Neural cell (in vitro differentiated cells): ENCODE measurements at regions not wholly inside any gene's neighbourhood (a gene's known extent, or its start where the extent isn't known, plus 50 kb on each side); places are given as distances from the start of the nearest gene placed in this dataset.

Experiments used
- H2AFZ ChIP-seq: fragments of 200-600, 300-800 bp; sonication (generic), shearing (Covaris generic); 2 replicates; pipeline ENCODE4 v1.6.0; 2014; ENCODE audit warnings: low read depth, mild to moderate bottlenecking, antibody characterized with exemption, low read length, moderate library complexity
- H3F3A ChIP-seq: fragments of 200-600 bp; shearing (Covaris generic); 2 replicates; pipeline ENCODE4 v1.6.1; 2016; ENCODE audit warnings: mild to moderate bottlenecking, moderate library complexity, mixed read lengths, antibody characterized with exemption, low read length; ENCODE audit not compliant: insufficient read depth, poor library complexity, severe bottlenecking
- H3K27ac ChIP-seq: fragments of 200-600, 300-800 bp; sonication (generic), shearing (Covaris generic); 2 replicates; pipeline ENCODE4 v1.5.1; 2014; ENCODE audit warnings: mild to moderate bottlenecking, low read length, moderate library complexity
- H3K27me3 ChIP-seq: fragments of 300-800, 200-600 bp; sonication (generic), shearing (Covaris generic); 2 replicates; pipeline ENCODE4 v1.6.0; 2014; ENCODE audit warnings: mild to moderate bottlenecking, low read depth, low read length, moderate library complexity; ENCODE audit not compliant: insufficient read depth
- H3K36me3 ChIP-seq: fragments of 300-800, 200-600 bp; sonication (generic), shearing (Covaris generic); 2 replicates; pipeline ENCODE4 v1.5.1; 2014; ENCODE audit warnings: mild to moderate bottlenecking, antibody characterized with exemption, low read length, moderate library complexity; ENCODE audit not compliant: insufficient read depth
- H3K4me2 ChIP-seq: fragments of 300-800, 200-600 bp; sonication (generic), shearing (Covaris generic); 2 replicates; pipeline ENCODE4 v1.6.0; 2014; ENCODE audit warnings: mild to moderate bottlenecking, low read length
- H3K4me3 ChIP-seq: fragments of 300-800, 200-600 bp; sonication (generic), shearing (Covaris generic); 2 replicates; pipeline ENCODE4 v1.5.1; 2014; ENCODE audit warnings: mild to moderate bottlenecking, low read length, moderate library complexity
- H3K79me2 ChIP-seq: fragments of 200-600 bp; shearing (Covaris generic); replicated peaks from 2 replicates; pipeline ENCODE4 v1.6.0; 2014; ENCODE audit warnings: mild to moderate bottlenecking, low read length, moderate library complexity; ENCODE audit not compliant: insufficient read depth
- H3K9ac ChIP-seq: fragments of 300-800, 200-600 bp; sonication (generic), shearing (Covaris generic); 2 replicates; pipeline ENCODE4 v1.6.1; 2016; ENCODE audit warnings: mild to moderate bottlenecking, low read length, mixed read lengths
- H3K9me2 ChIP-seq: fragments of 200-600 bp; shearing (Covaris generic); 2 replicates; pipeline ENCODE4 v1.6.1; 2016; ENCODE audit warnings: mild to moderate bottlenecking, low read length, mixed read lengths; ENCODE audit not compliant: insufficient read depth
- H3K9me3 ChIP-seq: fragments of 200-600, 300-800 bp; sonication (generic), shearing (Covaris generic); 2 replicates; pipeline ENCODE4 v1.6.1; 2016; ENCODE audit warnings: mild to moderate bottlenecking, mixed run types, low read length, moderate library complexity, mixed read lengths
- H4K20me1 ChIP-seq: fragments of 200-600 bp; shearing (Covaris generic); 2 replicates; pipeline ENCODE4 v1.6.1; 2016; ENCODE audit warnings: mild to moderate bottlenecking, mixed run types; ENCODE audit not compliant: insufficient read depth
- EP300 ChIP-seq: fragments of 450-650 bp; conservative IDR thresholded peaks from 2 replicates; pipeline ENCODE4 v1.6.1; 2014; ENCODE audit warnings: antibody characterized with exemption, mild to moderate bottlenecking, moderate library complexity; ENCODE audit not compliant: poor library complexity, severe bottlenecking
- EZH2 ChIP-seq: fragments of 200-600, 300-800 bp; shearing (Covaris generic), sonication (generic); IDR thresholded peaks from 2 replicates; pipeline ENCODE4 v1.6.1; 2014; ENCODE audit warnings: antibody characterized with exemption, low read length, borderline replicate concordance, mild to moderate bottlenecking; ENCODE audit not compliant: insufficient read depth, poor library complexity, severe bottlenecking
- MXI1 ChIP-seq: fragments of 450-650 bp; conservative IDR thresholded peaks from 2 replicates; pipeline ENCODE4 v1.6.1; 2014; ENCODE audit warnings: antibody characterized with exemption, mild to moderate bottlenecking; ENCODE audit not compliant: poor library complexity, severe bottlenecking
- POLR2AphosphoS5 ChIP-seq: IDR thresholded peaks from 2 replicates; pipeline ENCODE4 v1.6.1; 2012
- RAD21 ChIP-seq: fragments of 450-650 bp; conservative IDR thresholded peaks from 2 replicates; pipeline ENCODE4 v1.6.1; 2014; ENCODE audit warnings: antibody characterized with exemption, mild to moderate bottlenecking, moderate library complexity
- SMC3 ChIP-seq: fragments of 450-650 bp; conservative IDR thresholded peaks from 2 replicates; pipeline ENCODE4 v1.6.1; 2014; ENCODE audit warnings: antibody characterized with exemption, mild to moderate bottlenecking, moderate library complexity; ENCODE audit not compliant: poor library complexity
- TAF1 ChIP-seq: IDR thresholded peaks from 2 replicates; pipeline ENCODE4 v1.6.1; 2012; ENCODE audit warnings: low read depth
- TF ChIP-seq, protein P1 (sequence below): IDR thresholded peaks from 2 replicates; pipeline ENCODE4 v1.6.1; 2012; ENCODE audit warnings: borderline replicate concordance
- TF ChIP-seq, protein P2 (sequence below): fragments of 450-650 bp; IDR thresholded peaks from 2 replicates; pipeline ENCODE4 v1.5.1; 2014; ENCODE audit warnings: antibody characterized with exemption, mild to moderate bottlenecking, moderate library complexity; ENCODE audit not compliant: poor library complexity, severe bottlenecking

DNA sequence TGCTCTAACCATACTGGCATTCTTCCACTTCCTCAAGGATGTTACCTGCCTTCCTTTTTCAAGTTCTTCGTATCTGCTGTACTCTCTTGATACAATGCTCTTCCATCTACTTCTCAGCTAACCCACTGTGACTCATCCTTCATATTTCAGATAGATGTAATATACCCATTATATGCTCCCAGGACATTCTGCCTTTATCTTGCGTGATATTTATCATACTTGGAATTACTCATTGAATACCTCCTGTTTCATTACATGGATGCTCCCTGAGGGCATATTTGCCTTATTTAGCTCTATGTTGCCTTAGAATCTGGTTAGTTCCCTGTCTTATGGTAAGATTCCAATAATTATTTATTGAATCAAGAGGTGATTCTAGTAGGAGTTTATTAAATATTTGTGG is 706.4 kb downstream of the SORCS3 start:
- Histone ChIP-seq H3K36me3 (no peaks in the 10 kb centered on the region), H4K20me1 (no peaks in the 10 kb centered on the region), H3K27ac (no peak overlapping the region), H3K4me2 (no peak overlapping the region), H3F3A (no peaks in the 10 kb centered on the region), H3K9ac (no peak overlapping the region), H3K27me3 (no peaks in the 10 kb centered on the region), H3K4me3 (no peak overlapping the region), H3K79me2 (no peaks in the 10 kb centered on the region), H3K9me2 (no peaks in the 10 kb centered on the region), H3K9me3 (no peaks in the 10 kb centered on the region), H2AFZ (no peak overlapping the region)
- TF ChIP-seq RAD21 (no peak), POLR2AphosphoS5 (no peak), MXI1 (no peak), EZH2 (no peak), TAF1 (no peak), SMC3 (no peak), EP300 (no peak)
- TF ChIP-seq, protein P1, sequence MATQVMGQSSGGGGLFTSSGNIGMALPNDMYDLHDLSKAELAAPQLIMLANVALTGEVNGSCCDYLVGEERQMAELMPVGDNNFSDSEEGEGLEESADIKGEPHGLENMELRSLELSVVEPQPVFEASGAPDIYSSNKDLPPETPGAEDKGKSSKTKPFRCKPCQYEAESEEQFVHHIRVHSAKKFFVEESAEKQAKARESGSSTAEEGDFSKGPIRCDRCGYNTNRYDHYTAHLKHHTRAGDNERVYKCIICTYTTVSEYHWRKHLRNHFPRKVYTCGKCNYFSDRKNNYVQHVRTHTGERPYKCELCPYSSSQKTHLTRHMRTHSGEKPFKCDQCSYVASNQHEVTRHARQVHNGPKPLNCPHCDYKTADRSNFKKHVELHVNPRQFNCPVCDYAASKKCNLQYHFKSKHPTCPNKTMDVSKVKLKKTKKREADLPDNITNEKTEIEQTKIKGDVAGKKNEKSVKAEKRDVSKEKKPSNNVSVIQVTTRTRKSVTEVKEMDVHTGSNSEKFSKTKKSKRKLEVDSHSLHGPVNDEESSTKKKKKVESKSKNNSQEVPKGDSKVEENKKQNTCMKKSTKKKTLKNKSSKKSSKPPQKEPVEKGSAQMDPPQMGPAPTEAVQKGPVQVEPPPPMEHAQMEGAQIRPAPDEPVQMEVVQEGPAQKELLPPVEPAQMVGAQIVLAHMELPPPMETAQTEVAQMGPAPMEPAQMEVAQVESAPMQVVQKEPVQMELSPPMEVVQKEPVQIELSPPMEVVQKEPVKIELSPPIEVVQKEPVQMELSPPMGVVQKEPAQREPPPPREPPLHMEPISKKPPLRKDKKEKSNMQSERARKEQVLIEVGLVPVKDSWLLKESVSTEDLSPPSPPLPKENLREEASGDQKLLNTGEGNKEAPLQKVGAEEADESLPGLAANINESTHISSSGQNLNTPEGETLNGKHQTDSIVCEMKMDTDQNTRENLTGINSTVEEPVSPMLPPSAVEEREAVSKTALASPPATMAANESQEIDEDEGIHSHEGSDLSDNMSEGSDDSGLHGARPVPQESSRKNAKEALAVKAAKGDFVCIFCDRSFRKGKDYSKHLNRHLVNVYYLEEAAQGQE: no peak
- TF ChIP-seq, protein P2, sequence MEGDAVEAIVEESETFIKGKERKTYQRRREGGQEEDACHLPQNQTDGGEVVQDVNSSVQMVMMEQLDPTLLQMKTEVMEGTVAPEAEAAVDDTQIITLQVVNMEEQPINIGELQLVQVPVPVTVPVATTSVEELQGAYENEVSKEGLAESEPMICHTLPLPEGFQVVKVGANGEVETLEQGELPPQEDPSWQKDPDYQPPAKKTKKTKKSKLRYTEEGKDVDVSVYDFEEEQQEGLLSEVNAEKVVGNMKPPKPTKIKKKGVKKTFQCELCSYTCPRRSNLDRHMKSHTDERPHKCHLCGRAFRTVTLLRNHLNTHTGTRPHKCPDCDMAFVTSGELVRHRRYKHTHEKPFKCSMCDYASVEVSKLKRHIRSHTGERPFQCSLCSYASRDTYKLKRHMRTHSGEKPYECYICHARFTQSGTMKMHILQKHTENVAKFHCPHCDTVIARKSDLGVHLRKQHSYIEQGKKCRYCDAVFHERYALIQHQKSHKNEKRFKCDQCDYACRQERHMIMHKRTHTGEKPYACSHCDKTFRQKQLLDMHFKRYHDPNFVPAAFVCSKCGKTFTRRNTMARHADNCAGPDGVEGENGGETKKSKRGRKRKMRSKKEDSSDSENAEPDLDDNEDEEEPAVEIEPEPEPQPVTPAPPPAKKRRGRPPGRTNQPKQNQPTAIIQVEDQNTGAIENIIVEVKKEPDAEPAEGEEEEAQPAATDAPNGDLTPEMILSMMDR: no peak

DNA sequence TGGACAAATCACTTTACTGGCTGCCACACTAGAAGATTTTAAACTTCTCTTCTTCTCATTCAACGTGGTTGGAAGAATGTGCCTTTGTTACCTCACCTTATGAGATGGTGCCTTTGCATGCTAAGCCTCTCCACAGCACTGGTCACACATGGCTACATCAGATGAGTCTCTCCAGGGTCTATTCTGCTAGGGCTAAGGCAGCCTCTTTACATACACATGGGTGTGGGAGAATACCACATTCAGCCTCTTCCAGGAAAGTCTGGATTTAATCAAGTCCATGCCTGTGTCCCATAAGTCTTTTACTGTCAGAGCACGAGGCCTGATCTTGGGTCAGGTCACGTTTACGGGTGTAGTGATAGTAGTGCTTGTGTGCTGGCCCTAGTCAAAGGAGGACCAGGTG is 701.5 kb downstream of the SORCS3 start:
- no peaks in the 10 kb centered on the region for H3K79me2 ChIP-seq
- H3K4me2 ChIP-seq: no peak overlapping the region
- no peaks in the 10 kb centered on the region for H3K36me3 ChIP-seq
- H3K9me3 ChIP-seq: no peaks in the 10 kb centered on the region
- no peaks in the 10 kb centered on the region for H3F3A ChIP-seq
- no peak overlapping the region for H3K4me3 ChIP-seq
- TF ChIP-seq, protein P1: no peak
- TF ChIP-seq EP300: no peak
- no peak for TF ChIP-seq POLR2AphosphoS5
- TF ChIP-seq, protein P2: no peak
- no peak for TF ChIP-seq MXI1
- no peak for TF ChIP-seq SMC3
- TF ChIP-seq EZH2: no peak
- no peak for TF ChIP-seq TAF1
- no peak for TF ChIP-seq RAD21
- H3K27me3 ChIP-seq: no peaks in the 10 kb centered on the region
- no peak overlapping the region for H2AFZ ChIP-seq
- no peaks in the 10 kb centered on the region for H3K9me2 ChIP-seq
- no peaks in the 10 kb centered on the region for H4K20me1 ChIP-seq
- no peak overlapping the region for H3K27ac ChIP-seq
- no peak overlapping the region for H3K9ac ChIP-seq
